ENCODE measurements at regions not wholly inside any gene's neighbourhood (a gene's known extent, or its start where the extent isn't known, plus 50 kb on each side); places are given as distances from the start of the nearest gene placed in this dataset.

DNA sequence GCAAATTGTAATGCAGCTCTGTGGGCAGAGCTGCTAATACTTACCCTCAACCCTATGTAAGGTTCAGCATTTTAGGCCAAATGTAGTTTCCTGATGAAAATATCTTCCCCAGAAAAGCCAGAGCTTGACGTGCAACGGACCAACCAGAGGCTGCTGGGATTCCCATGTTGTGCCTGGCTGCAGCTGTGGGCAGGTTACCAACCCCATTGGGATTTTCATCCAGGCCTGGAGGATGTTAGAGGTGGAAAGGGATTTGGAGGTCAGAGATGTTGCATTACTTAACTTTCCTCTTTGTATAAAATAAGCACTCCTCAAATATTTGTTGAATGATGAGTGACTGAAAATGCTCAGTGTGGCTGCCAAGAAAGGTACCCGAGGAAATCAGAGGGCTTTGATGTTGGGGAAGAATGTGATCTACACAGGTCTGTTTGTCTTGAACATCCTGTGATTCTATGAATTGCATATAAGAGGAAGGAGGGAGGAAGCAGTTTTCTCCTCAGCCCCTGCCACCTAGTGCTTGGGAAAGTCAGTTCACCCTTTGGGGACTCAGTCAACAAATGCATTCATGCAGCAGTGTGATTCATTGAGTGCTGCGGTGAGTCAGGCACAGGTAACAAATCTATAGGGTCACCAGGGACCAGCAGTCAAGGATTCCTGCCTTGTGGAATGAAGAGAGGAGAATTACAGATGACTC is 487.2 kb downstream of the RPS24 start:
- DNase-seq (ENCODE audit: low spot score): no peak
- in situ Hi-C loops (cut with HindIII; ENCODE audit: low sequenced_read_pairs): no loop called here

DNA sequence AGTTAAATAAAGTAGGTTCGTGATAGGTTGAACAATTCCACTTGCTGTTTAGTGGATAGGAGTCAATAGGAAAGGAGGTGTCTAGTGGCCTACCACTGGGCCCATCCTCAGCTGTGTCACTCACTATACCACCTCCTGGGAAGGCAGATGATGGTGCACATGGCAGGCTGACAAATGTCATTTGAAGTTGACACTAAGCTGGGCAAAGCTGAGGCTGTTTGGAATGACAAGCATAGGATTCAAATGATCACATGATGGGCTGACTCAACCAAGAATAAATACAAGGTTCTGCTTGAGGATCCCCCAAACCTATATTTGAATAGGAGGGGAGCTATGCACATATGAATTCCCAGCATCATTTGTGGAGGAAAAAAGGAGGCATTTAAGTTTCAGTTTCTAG is 489.8 kb downstream of the RPS24 start:
- in situ Hi-C loops (cut with HindIII; ENCODE audit: low sequenced_read_pairs): no loop called here
- DNase-seq (ENCODE audit: low spot score): no peak

DNA sequence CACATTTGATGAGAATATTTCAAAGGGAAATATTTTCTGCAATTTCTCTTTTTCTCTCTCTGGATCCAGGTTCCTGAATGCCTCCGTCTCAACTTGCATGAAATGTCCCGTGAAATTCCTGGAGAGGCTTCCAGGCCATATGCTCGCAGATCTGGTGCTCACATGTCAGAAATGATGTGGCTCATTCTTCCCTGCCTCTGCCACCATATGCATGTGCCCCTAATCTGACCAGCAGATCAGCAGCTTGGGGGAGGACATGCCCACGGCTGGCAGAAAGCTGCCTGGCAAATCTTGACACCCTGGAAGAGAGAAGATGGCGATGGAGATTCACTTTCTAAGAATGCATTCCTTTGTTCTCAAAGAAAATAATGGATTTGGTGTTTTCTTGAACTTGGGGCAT is 490.7 kb downstream of the RPS24 start:
- in situ Hi-C loops (cut with HindIII; ENCODE audit: low sequenced_read_pairs): no loop called here
- peak; percentile 72 for DNase-seq (ENCODE audit: low spot score)

DNA sequence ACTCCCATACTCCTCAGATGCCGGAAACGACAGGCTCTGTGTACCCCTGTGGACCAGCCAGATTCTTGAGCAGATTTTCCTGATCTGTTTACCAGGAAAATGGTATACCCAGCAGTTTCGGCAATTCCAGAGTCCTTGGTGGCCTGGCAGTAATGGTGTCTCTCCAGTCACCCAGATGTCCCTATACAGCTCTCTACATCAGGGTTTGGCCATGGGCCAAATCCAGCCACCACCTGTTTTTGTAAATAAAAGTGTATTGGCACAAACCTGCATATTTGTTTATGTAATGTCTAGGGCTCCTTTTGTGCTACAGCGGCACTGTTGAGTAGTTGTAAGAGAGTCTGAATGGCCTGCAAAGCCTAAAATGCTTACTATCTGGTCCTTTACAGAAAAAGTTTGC is 491.3 kb downstream of the RPS24 start:
- in situ Hi-C loops (cut with HindIII; ENCODE audit: low sequenced_read_pairs): no loop called here
- no peak for DNase-seq (ENCODE audit: low spot score)

DNA sequence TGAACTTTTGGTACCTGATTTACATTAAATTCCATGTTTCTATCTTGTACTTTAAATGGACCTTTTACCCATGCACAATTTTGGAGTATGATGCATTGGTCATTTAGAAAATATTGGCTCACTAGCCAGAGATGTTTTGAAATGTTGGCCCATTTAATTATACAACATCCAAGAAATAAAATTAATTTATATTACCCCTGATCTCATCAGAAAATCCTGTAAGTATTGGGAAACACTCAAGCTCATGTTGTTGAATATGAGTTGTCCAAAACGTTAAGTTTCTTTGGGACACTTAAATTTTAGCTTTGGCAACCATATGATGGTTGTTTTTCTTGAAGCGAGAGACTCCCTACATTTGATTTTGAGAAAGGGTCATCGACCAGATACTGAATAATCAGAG is 492.7 kb downstream of the RPS24 start:
- no peak for DNase-seq (ENCODE audit: low spot score)
- in situ Hi-C loops (cut with HindIII; ENCODE audit: low sequenced_read_pairs): no loop called here

DNA sequence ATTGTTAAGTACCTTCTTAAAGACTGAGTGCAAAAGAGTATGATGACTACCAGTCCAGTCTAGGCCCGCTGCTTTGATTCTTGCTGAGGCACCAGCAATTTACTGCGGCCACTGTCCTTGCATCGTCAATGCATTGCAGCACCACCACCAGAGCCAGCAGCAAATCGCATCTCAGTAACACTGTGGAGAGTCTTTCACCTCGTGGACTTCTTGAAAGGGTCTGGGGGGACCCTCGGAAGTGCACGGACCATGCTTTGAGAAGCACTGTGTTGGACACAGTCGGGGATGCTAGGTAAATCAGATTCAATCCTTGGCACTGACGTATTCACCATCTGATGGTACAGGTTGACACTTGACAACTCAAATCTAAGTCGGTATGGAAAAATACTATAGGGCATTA is 493.6 kb downstream of the RPS24 start:
- in situ Hi-C loops (cut with HindIII; ENCODE audit: low sequenced_read_pairs): no loop called here
- DNase-seq (ENCODE audit: low spot score): no peak

DNA sequence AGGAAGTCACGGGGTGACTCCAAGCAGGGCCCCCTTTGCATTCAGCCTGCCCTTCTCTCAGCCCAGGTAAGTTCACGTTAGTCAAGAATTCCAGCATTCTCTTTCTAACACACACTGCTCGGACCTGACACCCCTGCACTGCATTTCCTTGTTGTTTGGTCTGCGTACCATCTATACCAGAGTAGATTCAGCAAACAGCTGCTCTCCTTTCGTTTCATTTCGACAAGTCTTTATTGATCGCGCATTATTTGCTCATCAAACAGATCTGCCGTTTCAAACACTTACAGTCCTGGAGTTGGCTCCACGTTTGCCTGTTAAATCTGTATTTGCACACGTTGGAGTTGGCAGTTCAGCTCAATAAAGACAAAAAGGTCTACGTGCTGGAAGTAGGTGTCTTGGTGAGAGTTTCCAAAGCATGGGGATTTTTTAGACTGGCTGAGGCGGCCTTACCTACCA is 495.1 kb downstream of the RPS24 start:
- no peak for DNase-seq (ENCODE audit: low spot score)
- in situ Hi-C loops (cut with HindIII; ENCODE audit: low sequenced_read_pairs): no loop called here

DNA sequence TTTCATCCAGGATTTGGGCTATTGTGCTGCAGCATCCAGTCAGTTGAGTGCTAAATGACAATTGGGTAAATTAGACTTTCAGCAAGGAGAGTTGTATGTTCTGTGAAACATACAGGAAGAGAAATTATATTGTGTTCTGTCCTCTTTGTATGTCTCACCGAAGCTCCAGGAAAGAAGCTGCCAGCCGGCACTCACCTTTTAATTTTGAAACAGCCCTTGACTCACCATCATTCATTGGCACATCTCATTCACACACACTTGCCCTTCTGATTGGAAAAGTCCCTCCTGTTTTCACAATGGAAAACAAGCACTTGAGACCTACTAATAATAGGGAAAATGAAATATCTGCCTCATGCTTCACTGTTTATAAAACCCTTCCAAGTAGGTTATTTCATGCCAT is 495.6 kb downstream of the RPS24 start:
- no peak for DNase-seq (ENCODE audit: low spot score)
- in situ Hi-C loops (cut with HindIII; ENCODE audit: low sequenced_read_pairs): no loop called here

DNA sequence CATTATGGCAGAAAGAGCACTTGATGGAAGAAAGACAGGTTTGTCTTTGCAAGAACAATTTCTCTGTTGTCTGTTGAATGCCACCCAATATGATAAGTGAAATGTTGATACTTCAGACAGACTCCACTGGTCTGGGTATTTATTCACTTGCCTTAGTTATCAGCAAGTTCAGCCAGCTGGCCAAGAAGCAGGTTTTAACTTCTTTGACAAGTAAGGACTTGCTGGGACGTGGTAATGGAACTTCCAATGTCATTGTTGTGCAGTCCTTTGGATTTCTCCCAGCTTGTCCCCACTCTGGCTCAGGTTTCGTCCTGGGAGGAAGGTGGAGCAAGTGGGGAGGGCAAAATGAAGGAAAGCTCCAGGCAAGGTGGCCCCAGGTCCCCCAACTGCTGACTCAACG is 497.4 kb downstream of the RPS24 start:
- no peak for DNase-seq (ENCODE audit: low spot score)
- in situ Hi-C loops (cut with HindIII; ENCODE audit: low sequenced_read_pairs): no loop called here

DNA sequence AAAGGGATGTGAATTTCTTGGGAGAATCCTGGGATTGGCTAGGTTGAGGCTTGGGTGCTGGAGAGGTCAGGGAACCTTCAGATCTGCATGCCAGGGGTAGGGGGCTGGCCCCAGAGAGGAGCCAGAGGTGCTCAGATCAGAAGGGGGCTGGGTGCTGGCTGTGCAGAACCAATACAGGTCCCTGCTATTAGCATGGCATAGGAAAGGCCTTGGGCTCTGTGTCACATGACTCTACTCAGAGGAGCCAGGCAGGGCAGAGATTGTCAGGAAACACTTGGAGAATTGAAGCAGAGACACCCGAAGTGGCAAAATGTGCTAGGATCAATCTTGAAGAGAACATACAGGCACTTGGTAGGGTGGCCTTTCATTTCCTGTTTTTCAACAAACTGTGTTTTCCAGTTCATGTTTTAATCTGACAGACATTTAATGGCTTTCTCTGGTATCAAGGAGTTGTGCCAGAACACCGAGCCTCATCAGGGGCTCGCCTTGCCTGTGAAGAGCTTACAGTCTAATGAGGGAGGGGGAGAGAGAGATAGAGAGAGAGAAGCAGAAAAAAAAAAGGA is 498.9 kb downstream of the RPS24 start:
- DNase-seq (ENCODE audit: low spot score): no peak
- in situ Hi-C loops (cut with HindIII; ENCODE audit: low sequenced_read_pairs): no loop called here

DNA sequence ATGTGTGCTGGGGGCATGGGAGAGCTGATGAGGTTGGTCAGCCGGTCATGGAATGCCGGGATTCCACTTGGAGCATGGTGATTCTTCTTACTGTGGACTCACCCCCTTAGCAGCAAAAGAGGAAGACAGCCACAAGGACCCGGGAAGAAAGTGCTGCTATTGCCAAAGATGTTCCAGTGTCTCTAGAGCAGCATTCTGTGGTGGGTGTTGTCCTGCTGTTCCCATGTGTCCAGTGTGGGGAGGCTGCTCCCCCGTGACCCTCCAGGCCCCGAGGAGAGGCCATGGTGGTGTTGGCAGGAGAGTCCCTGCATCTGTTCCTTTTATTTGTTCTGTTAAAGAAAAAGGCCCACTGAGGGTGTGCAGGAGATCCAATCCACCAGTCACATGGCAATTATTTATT is 499.4 kb downstream of the RPS24 start:
- no peak for DNase-seq (ENCODE audit: low spot score)
- in situ Hi-C loops (cut with HindIII; ENCODE audit: low sequenced_read_pairs): no loop called here

DNA sequence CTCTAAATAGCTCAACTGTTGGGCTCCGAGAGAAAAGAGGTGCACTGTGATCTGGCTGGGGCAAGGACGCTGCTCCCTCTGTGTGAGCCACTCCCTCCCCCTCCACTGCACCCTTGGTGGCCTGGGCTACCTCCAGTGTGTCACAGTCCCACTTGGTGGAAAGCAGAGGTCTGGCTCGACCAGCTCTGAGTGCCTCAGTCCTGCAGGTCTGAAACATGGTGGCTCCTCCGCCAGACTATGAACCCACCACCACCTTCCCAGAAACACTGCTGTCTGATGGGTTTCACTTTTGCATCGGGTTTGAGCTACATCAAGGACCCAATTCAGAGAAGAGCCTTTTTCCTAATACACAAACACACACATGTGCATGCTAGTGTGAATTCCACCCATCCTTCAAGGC is 500.1 kb downstream of the RPS24 start:
- in situ Hi-C loops (cut with HindIII; ENCODE audit: low sequenced_read_pairs): no loop called here
- DNase-seq (ENCODE audit: low spot score): no peak

DNA sequence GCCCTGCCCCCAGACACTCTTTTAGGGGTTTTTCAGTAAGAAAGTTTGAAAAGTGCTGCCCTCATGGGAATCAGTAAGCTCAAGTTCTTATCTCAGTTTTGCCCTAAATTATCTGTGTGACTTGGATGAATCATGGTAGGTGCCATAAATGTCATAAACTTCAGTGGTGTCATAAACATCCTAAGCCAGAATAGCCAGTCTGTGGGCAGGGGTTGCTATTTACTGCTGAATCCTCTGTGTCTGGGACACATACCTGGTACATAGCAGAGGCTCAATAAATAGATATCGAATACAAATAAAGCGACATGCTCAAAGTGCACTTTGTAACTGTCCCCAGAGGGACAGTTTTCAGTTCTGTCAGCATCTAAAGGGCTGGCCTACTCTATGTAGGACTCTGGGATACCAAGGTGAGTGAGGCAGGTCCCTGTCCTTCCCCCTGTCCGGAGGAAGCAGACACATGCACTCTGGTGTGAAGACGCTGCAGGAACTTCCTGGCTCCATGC is 502.1 kb downstream of the RPS24 start:
- DNase-seq (ENCODE audit: low spot score): no peak
- in situ Hi-C loops (cut with HindIII; ENCODE audit: low sequenced_read_pairs): no loop called here

DNA sequence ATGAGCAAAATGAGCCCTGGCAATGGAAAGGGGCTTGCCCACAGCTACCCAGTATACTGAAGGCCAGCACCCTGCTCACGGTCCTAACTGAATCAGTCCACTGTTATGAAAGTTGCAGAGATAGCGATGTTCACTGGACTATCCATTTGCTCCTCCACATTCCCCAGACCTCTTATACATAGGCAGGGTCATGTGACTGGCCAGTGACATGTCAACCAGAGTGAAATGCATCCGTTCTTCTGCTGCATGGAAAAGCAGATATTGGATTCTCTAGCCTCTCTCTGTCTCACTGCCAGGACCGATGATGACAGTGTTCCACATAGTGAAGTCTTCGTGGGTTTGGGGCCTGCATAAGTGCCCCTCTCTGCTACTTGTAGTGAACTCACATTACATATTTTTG is 503.4 kb downstream of the RPS24 start:
- in situ Hi-C loops (cut with HindIII; ENCODE audit: low sequenced_read_pairs): no loop called here

DNA sequence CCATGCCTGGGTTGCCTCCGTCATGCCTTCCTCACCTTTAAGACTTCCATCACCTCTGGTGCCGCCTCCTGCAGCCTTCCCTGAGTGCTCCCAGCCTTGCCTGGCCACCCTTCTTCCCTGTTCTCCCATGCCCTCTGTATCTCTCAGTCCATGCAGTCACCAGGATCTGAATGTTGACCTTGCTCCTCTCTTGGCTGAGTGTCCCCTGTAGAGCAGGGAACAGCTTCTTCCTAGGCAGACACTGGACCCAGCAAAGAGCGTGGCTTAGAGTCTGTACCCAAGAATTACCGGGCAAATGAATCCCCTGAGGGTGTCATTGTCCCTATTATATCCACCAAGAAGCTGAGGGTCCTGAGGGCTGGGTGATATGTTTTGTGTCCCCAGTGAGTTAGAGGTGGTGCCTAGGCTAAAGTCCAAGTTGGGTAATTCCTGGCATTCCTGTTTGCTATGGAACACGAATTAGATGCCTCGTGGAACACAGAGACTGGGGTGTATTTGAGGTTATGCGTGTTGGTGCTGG is 505.6 kb downstream of the RPS24 start:
- DNase-seq (ENCODE audit: low spot score): no peak
- in situ Hi-C loops (cut with HindIII; ENCODE audit: low sequenced_read_pairs): no loop called here

More for the DNA sequence above, 503.4 kb downstream of the RPS24 start:
- no peak for DNase-seq (ENCODE audit: low spot score)

DNA sequence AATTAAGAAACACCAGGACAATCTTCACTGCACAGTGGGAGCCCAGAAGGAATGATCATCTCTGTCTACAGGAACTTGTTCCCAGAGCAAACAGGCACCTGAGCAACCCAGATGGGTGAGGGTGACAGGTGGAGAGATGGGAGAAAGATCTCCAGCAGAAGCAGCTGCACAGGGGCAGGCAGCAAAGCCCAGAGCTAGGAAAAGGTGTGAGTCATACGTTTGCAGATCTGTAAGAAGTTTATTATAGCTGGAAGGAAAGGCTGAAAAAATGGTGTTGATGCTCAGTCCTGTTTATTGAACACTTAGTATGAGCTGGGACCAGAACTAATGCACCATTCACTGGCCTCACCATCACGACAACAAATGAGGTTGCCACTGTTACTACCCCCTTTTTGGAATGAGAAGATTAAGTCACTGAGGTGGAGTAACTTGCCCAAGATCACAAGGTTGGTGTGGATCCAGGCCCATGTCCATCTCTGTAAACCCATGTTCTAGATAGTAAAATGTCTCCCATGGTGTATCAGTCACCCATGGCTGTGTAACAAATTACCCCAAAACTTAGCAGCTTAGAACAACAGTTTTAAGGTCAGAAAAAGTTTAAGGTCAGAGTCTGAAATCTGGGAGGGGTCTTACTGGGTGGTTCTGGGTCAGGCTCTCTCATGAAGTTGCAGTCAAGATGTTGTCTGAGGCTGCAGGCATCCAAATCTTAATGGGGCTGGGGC is 506.9 kb downstream of the RPS24 start:
- no peak for DNase-seq (ENCODE audit: low spot score)
- in situ Hi-C loops (cut with HindIII; ENCODE audit: low sequenced_read_pairs): no loop called here

DNA sequence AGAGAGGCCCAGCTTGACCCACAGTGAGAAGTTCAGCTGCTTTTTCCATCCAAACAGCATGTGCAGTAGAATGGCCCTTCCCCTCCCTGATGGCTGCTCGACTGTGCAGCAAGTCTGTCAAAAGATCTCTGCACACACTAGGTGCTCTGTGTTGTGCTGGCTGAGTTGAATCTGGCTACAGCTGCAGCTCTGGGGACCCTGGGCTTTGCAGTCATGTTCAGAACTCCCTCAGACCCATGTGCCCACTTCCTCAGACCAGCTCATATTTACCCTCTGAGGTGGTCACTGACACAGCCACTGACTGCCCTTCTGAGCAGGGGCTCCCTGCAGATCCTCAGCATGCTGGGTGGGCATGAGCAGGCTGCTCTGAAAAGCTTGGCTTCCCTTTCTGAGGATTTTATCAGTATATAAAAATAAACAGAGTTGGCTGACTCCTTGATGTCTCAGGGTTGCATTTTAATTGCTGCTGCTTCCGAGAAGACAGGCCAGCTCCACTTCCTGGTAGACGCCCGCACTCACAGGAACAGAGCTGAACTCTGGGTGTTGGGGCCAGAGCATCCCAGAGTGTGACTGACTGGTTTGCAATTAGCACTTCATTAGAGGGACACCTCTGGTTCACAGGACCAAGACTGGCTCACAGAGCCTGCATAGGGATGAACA is 507.9 kb downstream of the RPS24 start:
- in situ Hi-C loops (cut with HindIII; ENCODE audit: low sequenced_read_pairs): no loop called here
- DNase-seq (ENCODE audit: low spot score): no peak

DNA sequence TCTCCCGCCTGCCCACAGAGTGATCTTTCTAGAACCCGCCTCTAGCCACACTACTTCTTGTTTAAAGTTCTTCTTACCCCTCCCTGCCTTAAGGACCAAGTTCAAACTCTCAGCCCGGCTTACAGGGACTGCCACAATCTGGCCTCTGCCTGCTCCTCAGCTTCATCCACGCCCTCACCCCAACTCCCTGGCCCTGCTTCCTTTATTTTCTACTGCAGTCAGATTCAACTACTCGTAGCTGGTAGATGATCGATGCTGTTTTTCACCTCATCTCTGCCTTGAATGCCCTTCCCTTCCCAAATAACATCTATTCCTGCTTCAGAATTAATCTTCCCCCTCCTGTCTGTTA is 508.5 kb downstream of the RPS24 start:
- no peak for DNase-seq (ENCODE audit: low spot score)
- in situ Hi-C loops (cut with HindIII; ENCODE audit: low sequenced_read_pairs): no loop called here

DNA sequence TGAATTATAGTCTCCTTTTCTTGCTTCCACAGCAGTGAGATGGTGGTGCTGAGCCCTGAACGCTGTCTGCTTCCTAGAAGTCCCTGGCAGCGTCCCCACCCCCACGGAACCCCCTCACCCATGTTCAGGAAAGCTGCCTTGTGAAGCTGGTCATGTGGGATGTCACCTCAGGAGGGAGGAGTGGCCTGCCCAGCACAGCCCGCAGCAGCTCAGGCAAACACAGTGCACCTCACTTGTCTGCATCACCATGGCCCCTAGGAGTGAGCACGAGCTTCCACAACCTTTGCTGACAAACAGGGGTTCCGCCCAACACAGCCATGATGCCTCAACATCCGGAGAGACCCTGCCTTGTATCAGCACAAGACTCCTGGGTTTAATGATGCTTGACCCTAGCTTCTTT is 508.9 kb downstream of the RPS24 start:
- no peak for DNase-seq (ENCODE audit: low spot score)
- in situ Hi-C loops (cut with HindIII; ENCODE audit: low sequenced_read_pairs): no loop called here
